Ishikawa (cell line): ENCODE measurements at regions not wholly inside any gene's neighbourhood (a gene's known extent, or its start where the extent isn't known, plus 50 kb on each side); places are given as distances from the start of the nearest gene placed in this dataset.

Source experiments
- CEBPB ChIP-seq: IDR thresholded peaks from 2 replicates; pipeline ENCODE4 v1.6.1; 2012
- CREB1 ChIP-seq: IDR thresholded peaks from 2 replicates; pipeline ENCODE4 v1.6.1; 2012; ENCODE audit warnings: low read depth
- EGR1 ChIP-seq: IDR thresholded peaks from 2 replicates; pipeline ENCODE4 v1.6.1; 2012
- EP300 ChIP-seq: IDR thresholded peaks from 2 replicates; pipeline ENCODE4 v1.6.1; 2012; ENCODE audit warnings: borderline replicate concordance
- FOXM1 ChIP-seq: IDR thresholded peaks from 2 replicates; pipeline ENCODE4 v1.6.1; 2012; ENCODE audit warnings: low read depth, borderline replicate concordance
- NFIC ChIP-seq: IDR thresholded peaks from 2 replicates; pipeline ENCODE4 v1.6.1; 2012
- RAD21 ChIP-seq: IDR thresholded peaks from 2 replicates; pipeline ENCODE4 v1.6.1; 2012; ENCODE audit warnings: low read depth
- TAF1 ChIP-seq: IDR thresholded peaks from 2 replicates; pipeline ENCODE4 v1.6.1; 2012; ENCODE audit warnings: low read depth, mild to moderate bottlenecking
- TCF12 ChIP-seq: IDR thresholded peaks from 2 replicates; pipeline ENCODE4 v1.6.1; 2012; ENCODE audit warnings: low read depth
- TEAD4 ChIP-seq: IDR thresholded peaks from 2 replicates; pipeline ENCODE4 v1.6.1; 2012
- YY1 ChIP-seq: IDR thresholded peaks from 2 replicates; pipeline ENCODE4 v1.6.1; 2012; ENCODE audit warnings: low read depth
- ZBTB7A ChIP-seq: IDR thresholded peaks from 2 replicates; pipeline ENCODE4 v1.6.1; 2012; ENCODE audit warnings: low read depth
- TF ChIP-seq, protein P1 (sequence below): IDR thresholded peaks from 2 replicates; pipeline ENCODE4 v1.6.1; 2012
- TF ChIP-seq, protein P2 (sequence below): IDR thresholded peaks from 2 replicates; pipeline ENCODE4 v1.6.1; 2012; ENCODE audit warnings: low read depth, mild to moderate bottlenecking
- TF ChIP-seq, protein P3 (sequence below): IDR thresholded peaks from 2 replicates; pipeline ENCODE4 v1.6.1; 2012

DNA sequence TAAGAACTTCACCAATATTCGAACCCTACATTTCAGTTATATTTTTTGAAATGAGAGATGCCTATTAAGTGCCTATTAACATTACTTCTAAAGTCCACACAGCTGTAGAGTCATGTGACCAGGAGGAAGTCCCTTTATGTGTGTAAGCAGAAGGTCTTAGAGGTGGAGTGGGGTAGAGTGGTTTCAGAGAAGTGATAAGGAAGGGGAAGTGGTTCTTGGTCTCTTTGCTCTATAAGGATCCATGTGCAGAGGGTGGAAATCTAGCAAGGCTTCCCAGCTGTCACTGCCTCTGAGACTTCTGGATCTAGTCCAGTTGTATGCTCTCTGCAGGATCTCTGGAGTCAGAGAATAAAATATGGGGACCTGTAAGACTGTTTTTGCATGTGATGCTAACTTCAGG lies 673.9 kb downstream of the FLRT2 start:
- TF ChIP-seq CEBPB (no peak), EGR1 (no peak), CREB1 (no peak), TCF12 (no peak), EP300 (no peak), NFIC (no peak), ZBTB7A (no peak), FOXM1 (no peak)
- TF ChIP-seq, protein P1, sequence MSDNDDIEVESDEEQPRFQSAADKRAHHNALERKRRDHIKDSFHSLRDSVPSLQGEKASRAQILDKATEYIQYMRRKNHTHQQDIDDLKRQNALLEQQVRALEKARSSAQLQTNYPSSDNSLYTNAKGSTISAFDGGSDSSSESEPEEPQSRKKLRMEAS: no peak

DNA sequence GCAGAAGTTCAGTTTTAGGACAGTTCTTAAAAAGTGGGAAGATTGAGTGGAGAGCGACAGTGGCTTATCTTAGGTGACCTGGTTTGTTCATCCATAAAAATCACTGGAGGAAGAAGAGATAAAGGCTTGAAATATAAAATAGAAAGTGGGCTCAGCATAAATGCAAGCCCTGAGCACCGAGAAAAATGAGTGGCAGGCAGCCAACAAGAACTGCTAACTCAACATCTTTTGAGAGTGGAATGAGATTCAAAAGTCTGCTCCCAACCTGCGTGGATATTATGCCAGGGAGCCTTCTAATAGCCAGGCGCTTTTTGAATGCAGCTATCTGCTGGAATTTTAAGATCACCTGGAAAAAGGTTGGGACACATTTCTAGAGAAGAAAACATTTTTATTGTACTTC lies 666.5 kb downstream of the FLRT2 start:
- no peak for TF ChIP-seq CREB1

DNA sequence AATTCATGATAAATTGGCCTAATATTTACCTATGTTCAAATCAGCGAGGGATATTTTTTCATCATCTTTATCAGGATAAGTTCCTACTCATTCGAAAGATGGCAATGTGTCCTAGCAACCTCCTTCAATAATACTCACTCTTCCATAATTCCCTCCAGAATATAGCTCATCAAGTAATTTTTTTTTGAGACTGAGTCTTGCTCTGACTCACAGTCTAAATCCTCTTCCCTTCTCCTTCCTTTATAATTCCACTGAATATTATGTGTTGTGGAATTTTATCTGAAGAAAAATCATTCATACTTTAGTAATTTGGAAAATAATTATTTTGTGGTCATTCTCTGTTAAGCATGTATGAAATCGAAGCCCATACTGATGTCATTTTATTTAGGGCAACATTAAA lies 663.8 kb downstream of the FLRT2 start:
- no peak for TF ChIP-seq CEBPB
- TF ChIP-seq, protein P1: no peak
- no peak for TF ChIP-seq NFIC
- no peak for TF ChIP-seq TAF1
- TF ChIP-seq CREB1: no peak
- TF ChIP-seq TCF12: no peak
- TF ChIP-seq, protein P2, sequence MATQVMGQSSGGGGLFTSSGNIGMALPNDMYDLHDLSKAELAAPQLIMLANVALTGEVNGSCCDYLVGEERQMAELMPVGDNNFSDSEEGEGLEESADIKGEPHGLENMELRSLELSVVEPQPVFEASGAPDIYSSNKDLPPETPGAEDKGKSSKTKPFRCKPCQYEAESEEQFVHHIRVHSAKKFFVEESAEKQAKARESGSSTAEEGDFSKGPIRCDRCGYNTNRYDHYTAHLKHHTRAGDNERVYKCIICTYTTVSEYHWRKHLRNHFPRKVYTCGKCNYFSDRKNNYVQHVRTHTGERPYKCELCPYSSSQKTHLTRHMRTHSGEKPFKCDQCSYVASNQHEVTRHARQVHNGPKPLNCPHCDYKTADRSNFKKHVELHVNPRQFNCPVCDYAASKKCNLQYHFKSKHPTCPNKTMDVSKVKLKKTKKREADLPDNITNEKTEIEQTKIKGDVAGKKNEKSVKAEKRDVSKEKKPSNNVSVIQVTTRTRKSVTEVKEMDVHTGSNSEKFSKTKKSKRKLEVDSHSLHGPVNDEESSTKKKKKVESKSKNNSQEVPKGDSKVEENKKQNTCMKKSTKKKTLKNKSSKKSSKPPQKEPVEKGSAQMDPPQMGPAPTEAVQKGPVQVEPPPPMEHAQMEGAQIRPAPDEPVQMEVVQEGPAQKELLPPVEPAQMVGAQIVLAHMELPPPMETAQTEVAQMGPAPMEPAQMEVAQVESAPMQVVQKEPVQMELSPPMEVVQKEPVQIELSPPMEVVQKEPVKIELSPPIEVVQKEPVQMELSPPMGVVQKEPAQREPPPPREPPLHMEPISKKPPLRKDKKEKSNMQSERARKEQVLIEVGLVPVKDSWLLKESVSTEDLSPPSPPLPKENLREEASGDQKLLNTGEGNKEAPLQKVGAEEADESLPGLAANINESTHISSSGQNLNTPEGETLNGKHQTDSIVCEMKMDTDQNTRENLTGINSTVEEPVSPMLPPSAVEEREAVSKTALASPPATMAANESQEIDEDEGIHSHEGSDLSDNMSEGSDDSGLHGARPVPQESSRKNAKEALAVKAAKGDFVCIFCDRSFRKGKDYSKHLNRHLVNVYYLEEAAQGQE: no peak
- TF ChIP-seq ZBTB7A: no peak
- TF ChIP-seq YY1: no peak
- TF ChIP-seq, protein P3, sequence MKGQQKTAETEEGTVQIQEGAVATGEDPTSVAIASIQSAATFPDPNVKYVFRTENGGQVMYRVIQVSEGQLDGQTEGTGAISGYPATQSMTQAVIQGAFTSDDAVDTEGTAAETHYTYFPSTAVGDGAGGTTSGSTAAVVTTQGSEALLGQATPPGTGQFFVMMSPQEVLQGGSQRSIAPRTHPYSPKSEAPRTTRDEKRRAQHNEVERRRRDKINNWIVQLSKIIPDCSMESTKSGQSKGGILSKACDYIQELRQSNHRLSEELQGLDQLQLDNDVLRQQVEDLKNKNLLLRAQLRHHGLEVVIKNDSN: no peak
- no peak for TF ChIP-seq TEAD4
- no peak for TF ChIP-seq EP300
- TF ChIP-seq RAD21: no peak
- no peak for TF ChIP-seq FOXM1
- TF ChIP-seq EGR1: no peak

DNA sequence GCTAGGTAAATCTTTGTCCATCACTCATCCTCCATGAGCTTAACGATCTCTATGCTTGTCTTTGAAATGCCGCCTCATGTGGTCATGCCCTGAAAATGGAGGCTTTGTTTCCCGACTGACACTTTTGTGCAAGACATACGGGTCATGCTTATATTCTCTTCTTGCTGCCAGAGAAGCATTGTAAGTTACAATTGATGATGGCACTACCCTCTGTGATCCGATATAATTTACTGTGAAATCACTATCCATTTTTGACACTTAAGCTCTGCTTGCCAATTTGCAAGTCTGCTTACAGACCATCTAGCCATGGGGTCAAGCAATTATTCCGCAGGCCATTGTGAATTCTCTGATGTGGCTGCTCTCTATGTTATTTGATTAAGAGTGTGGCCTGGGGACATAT lies 650.0 kb downstream of the FLRT2 start:
- TF ChIP-seq RAD21 (no peak), EP300 (no peak), TAF1 (no peak), EGR1 (no peak), TCF12 (no peak), NFIC (no peak), TEAD4 (no peak), CEBPB (no peak), CREB1 (no peak), ZBTB7A (no peak), YY1 (no peak), FOXM1 (no peak)
- TF ChIP-seq, protein P3: no peak
- TF ChIP-seq, protein P1: no peak
- TF ChIP-seq, protein P2: no peak

DNA sequence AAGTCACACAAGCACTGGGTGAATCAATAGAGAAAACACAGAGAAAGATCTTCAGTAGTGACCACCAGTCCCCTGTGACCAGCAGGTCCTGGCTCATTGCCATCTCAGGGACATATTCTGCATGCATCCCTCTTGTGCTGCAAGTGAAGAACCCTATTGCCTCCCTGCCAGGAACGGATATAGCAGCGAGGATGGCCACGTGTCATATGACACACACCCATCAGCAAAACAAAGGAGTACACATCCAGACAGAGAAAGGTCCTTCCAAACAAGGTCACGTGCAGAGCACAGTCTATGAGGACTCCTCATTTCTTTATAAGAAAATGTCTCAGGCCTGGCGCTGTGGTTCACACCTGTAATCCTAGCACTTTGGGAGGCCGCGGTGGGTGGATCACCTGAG lies 638.4 kb downstream of the FLRT2 start:
- TF ChIP-seq NFIC (no peak), TCF12 (no peak), TAF1 (no peak), RAD21 (no peak), EGR1 (no peak), TEAD4 (no peak), EP300 (no peak)
- TF ChIP-seq, protein P2: no peak
